ENCODE measurements at regions not wholly inside any gene's neighbourhood (a gene's known extent, or its start where the extent isn't known, plus 50 kb on each side); places are given as distances from the start of the nearest gene placed in this dataset.

GRCh38 chr7:25578991-25579777, 350.9 kb upstream of the NPVF start:
- TF ChIP-seq POLR2A (IDR thresholded peaks at IDR 0.05), result no peak
- TF ChIP-seq, protein P1, sequence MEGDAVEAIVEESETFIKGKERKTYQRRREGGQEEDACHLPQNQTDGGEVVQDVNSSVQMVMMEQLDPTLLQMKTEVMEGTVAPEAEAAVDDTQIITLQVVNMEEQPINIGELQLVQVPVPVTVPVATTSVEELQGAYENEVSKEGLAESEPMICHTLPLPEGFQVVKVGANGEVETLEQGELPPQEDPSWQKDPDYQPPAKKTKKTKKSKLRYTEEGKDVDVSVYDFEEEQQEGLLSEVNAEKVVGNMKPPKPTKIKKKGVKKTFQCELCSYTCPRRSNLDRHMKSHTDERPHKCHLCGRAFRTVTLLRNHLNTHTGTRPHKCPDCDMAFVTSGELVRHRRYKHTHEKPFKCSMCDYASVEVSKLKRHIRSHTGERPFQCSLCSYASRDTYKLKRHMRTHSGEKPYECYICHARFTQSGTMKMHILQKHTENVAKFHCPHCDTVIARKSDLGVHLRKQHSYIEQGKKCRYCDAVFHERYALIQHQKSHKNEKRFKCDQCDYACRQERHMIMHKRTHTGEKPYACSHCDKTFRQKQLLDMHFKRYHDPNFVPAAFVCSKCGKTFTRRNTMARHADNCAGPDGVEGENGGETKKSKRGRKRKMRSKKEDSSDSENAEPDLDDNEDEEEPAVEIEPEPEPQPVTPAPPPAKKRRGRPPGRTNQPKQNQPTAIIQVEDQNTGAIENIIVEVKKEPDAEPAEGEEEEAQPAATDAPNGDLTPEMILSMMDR (IDR thresholded peaks at IDR 0.05), result no peak
